CD4-positive, CD25-positive, alpha-beta regulatory T cell (primary cell): ENCODE measurements at regions not wholly inside any gene's neighbourhood (a gene's known extent, or its start where the extent isn't known, plus 50 kb on each side); places are given as distances from the start of the nearest gene placed in this dataset.
"Not testable (repeated sequence)": the region's sequence is repeated elsewhere in the genome, so short reads cannot be mapped to it uniquely, and the experiment has no call there.

Experiments
- ATAC-seq, 2 donors: fragments of 150-1000 bp; cut with Tn5 transposase; one replicate each; pipeline ENCODE4 v1.10.0; 2021; ENCODE audit warnings: low read depth in 2 of 2, moderate number of reproducible peaks in 2 of 2, moderate library complexity in 1 of 2
- DNase-seq, 3 donors: peaks; one replicate each; pipeline versions ENCODE4 v3.0.0 to v3.0.0-alpha.2; 2012 to 2022; ENCODE audit warnings: mixed read lengths in 1 of 3
- H3K27ac ChIP-seq: one replicate; pipeline ENCODE4 v1.7.0; 2013; ENCODE audit warnings: mild to moderate bottlenecking, low read length; ENCODE audit not compliant: insufficient read depth, poor library complexity, severe bottlenecking
- H3K27me3 ChIP-seq: one replicate; pipeline ENCODE4 v1.7.0; 2013; ENCODE audit warnings: low read length; ENCODE audit not compliant: control insufficient read depth, insufficient read depth
- H3K36me3 ChIP-seq: one replicate; pipeline ENCODE4 v1.7.0; 2013; ENCODE audit warnings: mild to moderate bottlenecking, low read length, moderate library complexity; ENCODE audit not compliant: control insufficient read depth, insufficient read depth
- H3K4me1 ChIP-seq: 2 replicates; pipeline ENCODE4 v1.7.0; 2013; ENCODE audit warnings: mild to moderate bottlenecking, low read length; ENCODE audit not compliant: insufficient read depth, control insufficient read depth, poor library complexity, severe bottlenecking
- H3K4me3 ChIP-seq: one replicate; pipeline ENCODE4 v1.7.0; 2013; ENCODE audit warnings: low read depth, mild to moderate bottlenecking, low read length, moderate library complexity
- H3K9me3 ChIP-seq, 2 experiments: 1 replicate in 1 of 2; 2 replicates in 1 of 2; pipeline ENCODE4 v1.7.0; 2013; ENCODE audit warnings: low read length in 2 of 2, mild to moderate bottlenecking in 1 of 2, moderate library complexity in 1 of 2; ENCODE audit not compliant: control insufficient read depth in 2 of 2
- H3K27ac Mint-ChIP-seq, 3 donors: one replicate each; pipeline ENCODE4 v1.8.0; 2020 to 2022; ENCODE audit warnings: mild to moderate bottlenecking in 3 of 3, mixed read lengths in 3 of 3, moderate library complexity in 2 of 3
- H3K27me3 Mint-ChIP-seq: one replicate; pipeline ENCODE4 v1.8.0; 2022; ENCODE audit warnings: mild to moderate bottlenecking, mixed read lengths
- H3K36me3 Mint-ChIP-seq: one replicate; pipeline ENCODE4 v1.8.0; 2020; ENCODE audit warnings: mixed read lengths
- H3K4me1 Mint-ChIP-seq, 4 donors: one replicate each; pipeline ENCODE4 v1.8.0; 2020 to 2022; ENCODE audit warnings: mixed read lengths in 4 of 4, mild to moderate bottlenecking in 1 of 4
- H3K4me3 Mint-ChIP-seq, 4 donors: one replicate each; pipeline ENCODE4 v1.8.0; 2020 to 2022; ENCODE audit warnings: mild to moderate bottlenecking in 4 of 4, mixed read lengths in 4 of 4, moderate library complexity in 3 of 4
- H3K9me3 Mint-ChIP-seq, 7 donors: one replicate each; pipeline ENCODE4 v1.8.0; 2020 to 2022; ENCODE audit warnings: mixed read lengths in 7 of 7, mild to moderate bottlenecking in 3 of 7, moderate library complexity in 2 of 7

DNA sequence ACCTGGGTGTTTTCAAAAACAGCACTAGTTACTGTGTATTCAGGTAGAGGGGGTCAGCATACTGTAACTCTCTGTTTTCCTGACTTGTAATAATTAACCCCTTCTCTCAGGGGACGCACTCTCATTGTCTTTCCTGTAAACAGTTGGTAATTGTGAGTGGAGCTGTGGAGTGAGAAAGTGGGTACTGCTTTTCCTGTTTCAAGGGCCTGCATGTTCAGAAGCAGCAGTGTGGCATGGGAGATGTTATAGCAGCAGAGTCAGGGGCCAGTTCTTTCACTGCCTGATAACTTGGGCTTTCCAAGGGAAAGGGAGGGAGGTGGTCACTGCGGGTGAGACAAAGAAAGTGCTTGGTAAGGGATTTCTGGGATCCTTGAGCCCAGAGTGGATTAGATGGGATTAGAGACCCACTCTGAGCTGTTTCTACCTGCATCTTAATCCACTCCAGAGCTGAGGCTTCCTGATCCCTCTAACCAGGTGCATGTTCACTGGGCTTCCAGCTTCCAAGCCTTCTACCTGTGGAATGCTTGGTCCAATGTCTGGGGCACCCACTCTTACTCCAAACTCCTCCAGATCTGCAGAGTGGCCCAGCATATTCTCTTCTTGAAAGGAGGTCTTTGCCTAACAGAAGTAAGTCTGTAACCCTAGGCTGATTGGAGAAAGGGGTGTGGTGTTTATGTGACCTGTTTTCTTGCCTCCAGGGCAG is 105.2 kb downstream of the RPLP1 start:
- no peaks in the 10 kb centered on the region for H3K27me3 ChIP-seq
- no peak overlapping the region for H3K4me3 ChIP-seq
- DNase-seq (no peak), ATAC-seq (no peak)
- H3K27ac ChIP-seq: no peak overlapping the region
- H3K4me1 Mint-ChIP-seq: no peaks in the 10 kb centered on the region
- H3K4me1 ChIP-seq: no peaks in the 10 kb centered on the region
- H3K9me3 ChIP-seq: no peaks in the 10 kb centered on the region
- H3K9me3 Mint-ChIP-seq: peaks cover 0 to 1% (median 0%) of the 10 kb centered on the region in 7 donors
- peaks cover 32% of the 10 kb centered on the region for H3K27me3 Mint-ChIP-seq
- H3K36me3 Mint-ChIP-seq: no peaks in the 10 kb centered on the region
- H3K36me3 ChIP-seq: no peaks in the 10 kb centered on the region
- H3K4me3 Mint-ChIP-seq: no peak overlapping the region
- no peak overlapping the region for H3K27ac Mint-ChIP-seq

DNA sequence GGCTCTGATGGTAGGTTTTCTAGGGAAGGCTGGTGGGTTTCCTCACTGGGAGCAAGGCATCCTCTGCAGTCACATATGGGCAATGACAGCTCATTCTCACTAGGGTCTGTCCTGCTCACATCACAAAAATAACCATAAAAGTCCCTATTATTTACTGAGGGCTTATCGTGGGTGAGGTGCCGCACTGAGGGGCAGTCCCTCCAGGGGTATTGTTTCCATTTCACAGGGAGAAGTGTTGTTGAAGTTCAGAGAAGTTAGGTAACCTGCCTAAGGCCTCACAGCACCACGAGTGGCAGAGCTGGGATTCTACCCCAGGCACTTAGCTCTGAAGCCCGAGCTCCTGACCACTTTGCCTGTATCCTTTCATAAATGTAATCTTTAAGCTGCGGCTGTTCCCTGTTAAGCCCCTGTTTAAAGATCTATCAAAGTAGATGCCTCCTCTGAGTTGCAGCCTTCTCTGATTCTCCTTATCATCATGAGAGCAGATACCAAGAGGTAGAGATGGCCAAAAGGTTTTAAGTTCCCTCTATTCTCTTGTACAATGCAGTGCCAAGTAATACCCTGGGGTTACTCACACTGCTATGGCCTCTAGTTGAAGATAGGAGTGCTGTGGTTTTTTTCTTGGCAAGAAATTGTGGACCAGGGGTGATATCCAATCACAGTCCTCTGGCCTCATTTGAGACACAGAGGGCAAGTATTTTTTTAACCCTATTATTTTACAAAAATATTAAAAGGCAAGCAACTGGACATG is 107.0 kb downstream of the RPLP1 start:
- Mint-ChIP-seq H3K4me1 (no peaks in the 10 kb centered on the region), H3K27me3 (peaks cover 26% of the 10 kb centered on the region), H3K4me3 (no peak overlapping the region), H3K27ac (no peak overlapping the region), H3K36me3 (no peaks in the 10 kb centered on the region), H3K9me3 (peaks cover 0 to 1% (median 0%) of the 10 kb centered on the region in 7 donors)
- DNase-seq: no peak
- Histone ChIP-seq H3K36me3 (no peaks in the 10 kb centered on the region), H3K4me3 (no peak overlapping the region), H3K27me3 (no peaks in the 10 kb centered on the region), H3K9me3 (no peaks in the 10 kb centered on the region), H3K27ac (no peak overlapping the region), H3K4me1 (no peaks in the 10 kb centered on the region)
- ATAC-seq: no peak

DNA sequence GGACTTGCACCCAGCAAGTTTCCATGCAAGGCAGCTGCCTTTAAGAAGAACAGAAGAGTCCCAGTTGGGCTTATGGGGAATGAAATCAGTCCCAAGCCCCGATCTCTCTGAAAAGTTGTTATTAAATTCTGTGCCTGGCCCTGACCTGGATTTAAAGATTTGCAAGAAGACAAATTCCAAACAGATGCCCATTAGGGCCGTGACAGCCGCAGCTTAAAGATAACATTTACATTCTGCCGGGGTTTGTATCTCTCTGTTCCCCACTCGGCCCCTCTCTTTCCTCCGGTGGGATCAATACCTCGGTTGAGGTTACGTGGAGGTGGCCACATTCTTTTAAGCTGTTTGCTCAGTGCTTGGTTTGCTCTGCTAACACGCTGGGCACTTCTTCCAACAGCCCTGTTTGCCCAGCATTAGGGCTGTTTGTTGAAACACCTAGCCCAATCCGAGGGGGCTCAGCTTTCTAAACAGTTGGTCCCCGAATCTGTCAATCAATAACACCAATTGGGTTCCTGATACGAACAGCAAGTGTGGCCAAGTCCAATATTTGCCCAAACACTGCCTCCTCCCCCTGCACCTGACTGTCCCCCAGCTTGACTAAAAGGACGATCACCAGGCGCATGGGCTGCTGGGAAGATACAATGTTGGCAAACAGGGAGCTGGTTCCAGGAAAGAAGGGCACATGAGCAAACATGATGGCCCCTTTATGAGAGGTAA is 108.6 kb downstream of the RPLP1 start:
- no peak for DNase-seq
- no peak overlapping the region for H3K4me3 Mint-ChIP-seq
- Histone ChIP-seq H3K27ac (no peak overlapping the region), H3K4me3 (no peak overlapping the region), H3K9me3 (no peaks in the 10 kb centered on the region), H3K27me3 (no peaks in the 10 kb centered on the region), H3K36me3 (no peaks in the 10 kb centered on the region), H3K4me1 (no peaks in the 10 kb centered on the region)
- H3K27me3 Mint-ChIP-seq: peaks cover 21% of the 10 kb centered on the region
- no peak for ATAC-seq
- no peaks in the 10 kb centered on the region for H3K9me3 Mint-ChIP-seq
- no peaks in the 10 kb centered on the region for H3K36me3 Mint-ChIP-seq
- H3K4me1 Mint-ChIP-seq: no peaks in the 10 kb centered on the region
- H3K27ac Mint-ChIP-seq: no peak overlapping the region

- Mint-ChIP-seq H3K9me3 (no peaks in the 10 kb centered on the region), H3K36me3 (no peaks in the 10 kb centered on the region), H3K4me3 (no peak overlapping the region), H3K4me1 (no peaks in the 10 kb centered on the region), H3K27me3 (peaks cover 21% of the 10 kb centered on the region), H3K27ac (no peak overlapping the region)
- H3K9me3 ChIP-seq: no peaks in the 10 kb centered on the region
- no peaks in the 10 kb centered on the region for H3K27me3 ChIP-seq
- no peak for DNase-seq
- ATAC-seq: no peak
- no peaks in the 10 kb centered on the region for H3K36me3 ChIP-seq
- H3K4me3 ChIP-seq: no peak overlapping the region
- H3K4me1 ChIP-seq: no peaks in the 10 kb centered on the region
- H3K27ac ChIP-seq: no peak overlapping the region
Observed at GRCh38 chr15:69562116-69562515, 109.5 kb downstream of the RPLP1 start.

GRCh38 chr15:69562564-69562963 is 109.9 kb downstream of the RPLP1 start:
- H3K4me1 ChIP-seq: no peaks in the 10 kb centered on the region
- no peak overlapping the region for H3K4me3 ChIP-seq
- H3K4me3 Mint-ChIP-seq: no peak overlapping the region
- H3K27me3 Mint-ChIP-seq: peaks cover 20% of the 10 kb centered on the region
- H3K9me3 Mint-ChIP-seq: no peaks in the 10 kb centered on the region
- no peaks in the 10 kb centered on the region for H3K27me3 ChIP-seq
- ATAC-seq (no peak), DNase-seq (no peak)
- no peaks in the 10 kb centered on the region for H3K36me3 ChIP-seq
- no peak overlapping the region for H3K27ac Mint-ChIP-seq
- no peaks in the 10 kb centered on the region for H3K4me1 Mint-ChIP-seq
- H3K27ac ChIP-seq: no peak overlapping the region
- no peaks in the 10 kb centered on the region for H3K36me3 Mint-ChIP-seq
- no peaks in the 10 kb centered on the region for H3K9me3 ChIP-seq

- Mint-ChIP-seq H3K4me1 (no peaks in the 10 kb centered on the region), H3K27me3 (peaks cover 15% of the 10 kb centered on the region), H3K27ac (no peak overlapping the region), H3K36me3 (no peaks in the 10 kb centered on the region), H3K4me3 (no peak overlapping the region), H3K9me3 (no peaks in the 10 kb centered on the region)
- no peaks in the 10 kb centered on the region for H3K36me3 ChIP-seq
- no peak overlapping the region for H3K27ac ChIP-seq
- H3K4me1 ChIP-seq: no peaks in the 10 kb centered on the region
- no peaks in the 10 kb centered on the region for H3K27me3 ChIP-seq
- no peak overlapping the region for H3K4me3 ChIP-seq
- no peak for DNase-seq
- no peaks in the 10 kb centered on the region for H3K9me3 ChIP-seq
- no peak for ATAC-seq
Observed at GRCh38 chr15:69565066-69565655, 112.5 kb downstream of the RPLP1 start.

DNA sequence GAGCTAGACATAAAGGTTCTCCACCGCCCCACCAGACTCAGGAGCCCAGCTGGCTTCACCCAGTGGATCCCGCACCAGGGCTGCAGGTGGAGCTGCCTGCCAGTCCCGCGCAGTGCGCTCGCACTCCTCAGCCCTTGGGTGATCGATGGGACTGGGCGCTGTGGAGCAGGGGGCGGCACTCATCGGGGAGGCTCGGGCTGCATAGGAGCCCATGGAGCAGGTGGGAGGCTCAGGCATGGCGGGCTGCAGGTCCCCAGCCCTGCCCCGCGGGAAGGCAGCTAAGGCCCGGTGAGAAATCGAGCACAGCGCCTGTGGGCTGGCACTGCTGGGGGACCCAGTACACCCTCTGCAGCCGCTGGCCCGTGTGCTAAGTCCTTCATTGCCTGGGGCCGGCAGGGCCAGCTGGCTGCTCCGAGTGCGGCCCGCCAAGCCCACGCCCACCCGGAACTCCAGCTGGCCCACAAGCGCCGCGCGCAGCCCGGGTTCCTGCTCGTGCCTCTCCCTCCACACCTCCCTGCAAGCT is 114.7 kb downstream of the RPLP1 start:
- not testable (repeated sequence) for H3K4me1 Mint-ChIP-seq, H3K4me3 Mint-ChIP-seq, H3K36me3 Mint-ChIP-seq, H3K4me1 ChIP-seq, H3K36me3 ChIP-seq, H3K27me3 Mint-ChIP-seq, H3K27ac Mint-ChIP-seq, H3K9me3 ChIP-seq, H3K4me3 ChIP-seq, DNase-seq, ATAC-seq, H3K27ac ChIP-seq, H3K9me3 Mint-ChIP-seq, H3K27me3 ChIP-seq
